Nephron progenitor cell (in vitro differentiated cells): ENCODE measurements at regions not wholly inside any gene's neighbourhood (a gene's known extent, or its start where the extent isn't known, plus 50 kb on each side); places are given as distances from the start of the nearest gene placed in this dataset.
"Not testable (repeated sequence)": the region's sequence is repeated elsewhere in the genome, so short reads cannot be mapped to it uniquely, and the experiment has no call there.

ENCODE experiments used
- DNase-seq: peaks from one replicate; pipeline ENCODE4 v3.0.0; 2021
- H3K27ac Mint-ChIP-seq: 2 replicates; pipeline ENCODE4 v1.8.0; 2021; ENCODE audit warnings: mild to moderate bottlenecking, moderate library complexity, mixed read lengths
- H3K27me3 Mint-ChIP-seq: 2 replicates; pipeline ENCODE4 v1.8.0; 2021; ENCODE audit warnings: mild to moderate bottlenecking, low read depth, mixed read lengths; ENCODE audit not compliant: poor library complexity
- H3K36me3 Mint-ChIP-seq: 2 replicates; pipeline ENCODE4 v1.8.0; 2021; ENCODE audit warnings: low read depth, mixed read lengths
- H3K4me1 Mint-ChIP-seq: 2 replicates; pipeline ENCODE4 v1.8.0; 2021; ENCODE audit warnings: mixed read lengths
- H3K4me3 Mint-ChIP-seq: 2 replicates; pipeline ENCODE4 v1.8.0; 2021; ENCODE audit warnings: mild to moderate bottlenecking, moderate library complexity, mixed read lengths
- H3K9me3 Mint-ChIP-seq: 2 replicates; pipeline ENCODE4 v1.8.0; 2021; ENCODE audit warnings: mild to moderate bottlenecking, moderate library complexity, mixed read lengths
- TF ChIP-seq, protein P1 (sequence below): fragments of 200-600 bp; sonication (generic); IDR thresholded peaks from 2 replicates; pipeline ENCODE4 v1.5.0; 2021; ENCODE audit warnings: antibody characterized with exemption

DNA sequence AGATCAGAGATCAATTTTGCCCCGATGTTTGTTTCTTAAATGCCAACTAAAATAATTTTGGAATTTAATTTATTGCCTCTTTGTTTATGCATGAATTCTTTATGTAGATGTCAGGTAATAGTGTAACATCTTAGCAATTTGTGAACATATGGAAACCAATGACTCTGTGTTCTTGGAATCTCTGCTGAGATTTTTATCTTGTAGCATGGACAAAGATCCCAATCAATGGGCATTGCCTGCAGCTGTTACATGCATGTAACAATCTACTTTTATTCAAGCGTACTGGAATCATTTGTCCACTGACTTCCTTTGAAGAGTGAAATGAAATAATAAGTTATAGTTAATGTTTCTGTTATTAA lies 61.6 kb upstream of the ARSJ start:
- peaks cover 4% of the 10 kb centered on the region for H3K4me1 Mint-ChIP-seq
- H3K36me3 Mint-ChIP-seq, result no peaks in the 10 kb centered on the region
- TF ChIP-seq, protein P1, sequence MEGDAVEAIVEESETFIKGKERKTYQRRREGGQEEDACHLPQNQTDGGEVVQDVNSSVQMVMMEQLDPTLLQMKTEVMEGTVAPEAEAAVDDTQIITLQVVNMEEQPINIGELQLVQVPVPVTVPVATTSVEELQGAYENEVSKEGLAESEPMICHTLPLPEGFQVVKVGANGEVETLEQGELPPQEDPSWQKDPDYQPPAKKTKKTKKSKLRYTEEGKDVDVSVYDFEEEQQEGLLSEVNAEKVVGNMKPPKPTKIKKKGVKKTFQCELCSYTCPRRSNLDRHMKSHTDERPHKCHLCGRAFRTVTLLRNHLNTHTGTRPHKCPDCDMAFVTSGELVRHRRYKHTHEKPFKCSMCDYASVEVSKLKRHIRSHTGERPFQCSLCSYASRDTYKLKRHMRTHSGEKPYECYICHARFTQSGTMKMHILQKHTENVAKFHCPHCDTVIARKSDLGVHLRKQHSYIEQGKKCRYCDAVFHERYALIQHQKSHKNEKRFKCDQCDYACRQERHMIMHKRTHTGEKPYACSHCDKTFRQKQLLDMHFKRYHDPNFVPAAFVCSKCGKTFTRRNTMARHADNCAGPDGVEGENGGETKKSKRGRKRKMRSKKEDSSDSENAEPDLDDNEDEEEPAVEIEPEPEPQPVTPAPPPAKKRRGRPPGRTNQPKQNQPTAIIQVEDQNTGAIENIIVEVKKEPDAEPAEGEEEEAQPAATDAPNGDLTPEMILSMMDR, result no peak
- H3K9me3 Mint-ChIP-seq, result no peaks in the 10 kb centered on the region
- no peak for DNase-seq
- no peak overlapping the region for H3K27ac Mint-ChIP-seq
- no peaks in the 10 kb centered on the region for H3K27me3 Mint-ChIP-seq
- no peak overlapping the region for H3K4me3 Mint-ChIP-seq

DNA sequence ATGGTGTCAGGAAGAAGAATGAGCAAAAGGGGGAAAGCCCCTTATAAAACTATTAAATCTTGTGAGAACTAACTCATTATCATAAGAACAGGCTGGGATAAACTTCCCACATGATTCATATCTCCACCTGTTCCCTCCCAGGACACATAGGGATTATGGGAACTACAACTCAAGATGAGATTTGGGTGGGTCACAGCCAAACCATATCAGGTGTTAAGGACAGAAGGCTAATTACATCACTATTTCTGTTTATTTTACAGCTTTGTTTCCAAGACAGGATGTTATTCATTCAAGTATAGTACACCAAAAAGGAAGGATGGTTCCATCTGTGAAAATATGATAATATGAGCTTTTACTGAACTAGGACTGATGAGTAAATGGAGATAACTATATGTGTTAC lies 63.7 kb upstream of the ARSJ start:
- H3K4me3 Mint-ChIP-seq, result no peak overlapping the region
- H3K36me3 Mint-ChIP-seq, result no peaks in the 10 kb centered on the region

DNA sequence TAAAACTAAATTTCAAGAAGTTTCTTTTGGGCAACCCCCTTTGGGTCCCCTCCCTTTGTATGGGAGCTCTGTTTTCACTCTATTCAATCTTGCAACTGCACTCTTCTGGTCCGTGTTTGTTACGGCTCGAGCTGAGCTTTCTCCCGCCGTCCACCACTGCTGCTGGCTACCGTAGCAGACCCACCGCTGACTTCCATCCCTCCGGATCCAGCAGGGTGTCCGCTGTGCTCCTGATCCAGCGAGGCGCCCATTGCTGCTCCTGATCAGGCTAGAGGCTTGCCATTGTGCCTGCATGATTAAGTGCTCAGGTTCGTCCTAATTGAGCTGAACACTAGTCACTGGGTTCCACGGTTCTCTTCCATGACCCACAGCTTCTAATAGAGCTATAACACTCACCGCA lies 64.9 kb upstream of the ARSJ start:
- H3K27ac Mint-ChIP-seq, DNase-seq, H3K27me3 Mint-ChIP-seq, H3K4me3 Mint-ChIP-seq, H3K4me1 Mint-ChIP-seq, H3K36me3 Mint-ChIP-seq, H3K9me3 Mint-ChIP-seq: not testable (repeated sequence)

More for the DNA sequence above, 63.7 kb upstream of the ARSJ start:
- Mint-ChIP-seq H3K27me3 (peaks cover 9% of the 10 kb centered on the region), H3K9me3 (no peaks in the 10 kb centered on the region), H3K4me1 (no peaks in the 10 kb centered on the region), H3K27ac (no peak overlapping the region)
- TF ChIP-seq, protein P1, result no peak
- no peak for DNase-seq

DNA sequence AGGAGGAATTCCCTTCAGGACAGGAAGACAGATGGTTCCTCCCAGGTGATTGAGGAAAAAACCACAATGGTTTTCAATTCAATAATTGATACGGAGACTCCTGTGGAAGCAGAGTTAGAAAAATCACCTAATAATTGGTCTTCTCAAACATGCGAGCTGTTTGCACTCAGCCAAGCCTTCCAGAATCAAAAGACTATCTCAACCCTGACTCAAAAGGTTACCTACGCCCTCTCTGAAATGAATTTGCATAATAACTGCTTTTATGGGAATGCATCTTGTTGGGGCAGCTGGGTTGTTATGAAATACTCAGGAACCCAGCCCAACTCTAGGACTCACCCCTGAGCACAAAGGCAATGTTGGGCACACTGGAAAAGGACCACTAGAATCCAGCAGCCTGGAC lies 66.9 kb upstream of the ARSJ start:
- no peak for DNase-seq
- no peaks in the 10 kb centered on the region for H3K9me3 Mint-ChIP-seq
- no peak overlapping the region for H3K27ac Mint-ChIP-seq
- no peaks in the 10 kb centered on the region for H3K36me3 Mint-ChIP-seq
- no peaks in the 10 kb centered on the region for H3K4me1 Mint-ChIP-seq
- TF ChIP-seq, protein P1, result no peak
- peaks cover 9% of the 10 kb centered on the region for H3K27me3 Mint-ChIP-seq
- no peak overlapping the region for H3K4me3 Mint-ChIP-seq

DNA sequence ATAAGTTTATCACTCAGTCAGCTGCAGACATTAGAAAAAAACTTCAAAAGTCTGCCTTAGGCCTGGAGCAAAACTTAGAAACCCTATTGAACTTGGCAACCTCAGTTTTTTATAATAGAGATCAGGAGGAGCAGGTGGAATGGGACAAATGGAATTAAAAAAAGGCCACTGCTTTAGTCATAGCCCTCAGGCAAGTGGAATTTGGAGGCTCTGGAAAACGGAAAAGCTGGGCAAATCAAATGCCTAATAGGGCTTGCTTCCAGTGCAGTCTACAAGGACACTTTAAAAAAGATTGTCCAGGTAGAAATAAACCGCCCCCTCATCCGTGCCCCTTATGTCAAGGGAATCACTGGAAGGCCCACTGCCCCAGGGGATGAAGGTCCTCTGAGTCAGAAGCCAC lies 68.7 kb upstream of the ARSJ start:
- not testable (repeated sequence) for H3K27me3 Mint-ChIP-seq, H3K4me1 Mint-ChIP-seq, H3K4me3 Mint-ChIP-seq, H3K9me3 Mint-ChIP-seq, H3K36me3 Mint-ChIP-seq, H3K27ac Mint-ChIP-seq, DNase-seq

DNA sequence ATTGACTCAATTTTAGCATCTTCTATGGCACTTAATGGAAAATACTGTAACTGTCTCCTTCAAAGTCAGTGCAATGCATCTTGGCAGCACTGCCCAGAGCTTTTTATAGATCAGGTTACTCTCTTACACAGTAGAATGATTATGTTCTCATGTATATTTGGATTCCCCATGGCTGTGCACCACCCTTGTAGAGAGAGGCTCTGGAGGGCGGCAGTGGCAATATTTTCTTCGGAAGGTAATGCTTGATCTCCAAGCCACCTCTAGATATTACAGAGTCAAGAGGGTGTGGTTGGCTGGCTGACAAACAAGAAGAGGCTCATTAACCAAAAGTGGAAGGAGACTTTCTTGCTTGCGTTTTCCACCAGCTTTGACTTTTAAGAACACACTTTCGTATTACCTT lies 72.8 kb upstream of the ARSJ start:
- Mint-ChIP-seq H3K4me1 (no peaks in the 10 kb centered on the region), H3K9me3 (peaks cover 21% of the 10 kb centered on the region), H3K27me3 (peaks cover 4% of the 10 kb centered on the region), H3K4me3 (no peak overlapping the region), H3K27ac (no peak overlapping the region), H3K36me3 (no peaks in the 10 kb centered on the region)
- TF ChIP-seq, protein P1, result no peak
- DNase-seq, result no peak

DNA sequence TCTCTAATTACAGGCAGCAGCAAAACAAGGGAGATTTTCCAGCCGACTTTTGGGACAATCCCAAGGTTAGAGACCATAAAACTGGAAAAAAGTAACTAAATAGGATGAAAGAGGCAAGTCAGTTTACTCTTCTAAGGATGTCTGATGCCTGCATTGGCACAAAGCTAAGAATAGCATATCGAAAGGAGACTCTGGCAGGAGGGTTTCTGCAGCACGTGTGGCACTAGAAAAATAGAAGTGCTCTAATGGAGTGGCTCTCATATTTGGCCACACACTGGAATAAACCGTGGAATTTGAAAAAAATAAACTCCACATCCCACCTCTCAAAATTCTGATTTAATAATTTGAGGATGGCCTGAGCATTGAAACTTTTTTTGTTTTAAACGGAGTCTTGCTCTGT lies 77.2 kb upstream of the ARSJ start:
- DNase-seq, result no peak
- H3K4me3 Mint-ChIP-seq, result no peak overlapping the region
- no peaks in the 10 kb centered on the region for H3K36me3 Mint-ChIP-seq
- H3K9me3 Mint-ChIP-seq, result peaks cover 21% of the 10 kb centered on the region
- no peak overlapping the region for H3K27ac Mint-ChIP-seq
- TF ChIP-seq, protein P1, result no peak
- peaks cover 4% of the 10 kb centered on the region for H3K27me3 Mint-ChIP-seq
- H3K4me1 Mint-ChIP-seq, result no peaks in the 10 kb centered on the region
